Fibroblast of gingiva (primary cell): ENCODE measurements at regions not wholly inside any gene's neighbourhood (a gene's known extent, or its start where the extent isn't known, plus 50 kb on each side); places are given as distances from the start of the nearest gene placed in this dataset.

ENCODE experiments used
- DNase-seq: peaks from one replicate; pipeline ENCODE4 v3.0.0-alpha.2; 2011; ENCODE audit warnings: low read depth

DNA sequence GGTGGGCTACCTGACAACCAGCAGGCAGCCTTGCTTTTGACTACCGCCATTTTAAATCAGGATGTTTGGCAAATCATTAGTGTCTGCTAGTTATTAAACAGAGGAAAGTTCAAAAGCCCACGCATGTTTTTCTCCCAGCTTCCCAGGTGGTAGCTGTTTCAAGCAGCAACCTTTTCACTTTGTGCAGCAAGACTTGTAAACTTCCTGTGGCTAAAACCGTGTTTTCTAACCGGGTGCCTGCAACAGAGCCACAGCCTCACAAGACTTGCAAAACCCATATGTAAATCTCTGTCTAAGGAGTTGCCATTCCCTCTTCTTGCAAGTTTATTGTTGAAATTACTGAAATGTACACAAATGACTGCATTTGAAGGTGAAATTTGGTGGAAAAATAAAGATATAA lies 633.1 kb downstream of the BCL11A start:
- DNase-seq: no peak

DNA sequence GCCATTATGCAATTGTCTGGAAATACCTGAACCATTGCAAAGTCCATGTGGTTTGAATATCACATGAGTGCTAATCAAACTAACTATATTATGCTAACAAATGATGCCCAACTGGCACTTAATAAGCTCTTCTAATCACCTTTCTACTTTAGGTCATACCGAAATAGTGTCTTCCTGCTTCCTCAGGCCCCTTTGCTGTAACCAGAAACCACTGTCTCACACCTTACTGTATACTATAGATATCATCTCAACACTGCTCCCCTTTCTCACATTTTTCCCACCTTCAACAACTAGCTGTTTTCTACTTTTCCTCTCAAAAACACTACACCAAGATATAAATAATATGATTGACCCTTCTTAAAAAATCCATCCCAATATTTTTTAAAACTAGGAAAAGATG lies 633.9 kb downstream of the BCL11A start:
- no peak for DNase-seq

DNA sequence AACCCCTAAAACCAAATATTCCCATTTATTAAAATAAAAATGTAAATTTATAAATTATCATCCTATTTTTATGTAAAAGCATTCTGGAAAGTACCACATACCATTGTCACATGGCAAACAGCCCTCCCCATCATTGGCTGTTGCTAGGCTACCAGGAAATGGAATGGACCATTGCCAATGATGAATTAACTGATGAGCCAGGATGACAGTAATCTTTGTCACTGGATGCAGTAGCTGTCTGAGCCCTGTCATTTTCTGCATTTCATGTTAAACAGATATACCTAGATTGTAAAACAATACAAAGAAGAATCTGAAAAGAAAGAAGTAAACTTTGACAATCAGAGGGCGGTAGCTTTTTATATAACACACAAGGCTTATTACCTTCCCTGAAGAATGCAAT lies 641.4 kb downstream of the BCL11A start:
- DNase-seq: no peak

DNA sequence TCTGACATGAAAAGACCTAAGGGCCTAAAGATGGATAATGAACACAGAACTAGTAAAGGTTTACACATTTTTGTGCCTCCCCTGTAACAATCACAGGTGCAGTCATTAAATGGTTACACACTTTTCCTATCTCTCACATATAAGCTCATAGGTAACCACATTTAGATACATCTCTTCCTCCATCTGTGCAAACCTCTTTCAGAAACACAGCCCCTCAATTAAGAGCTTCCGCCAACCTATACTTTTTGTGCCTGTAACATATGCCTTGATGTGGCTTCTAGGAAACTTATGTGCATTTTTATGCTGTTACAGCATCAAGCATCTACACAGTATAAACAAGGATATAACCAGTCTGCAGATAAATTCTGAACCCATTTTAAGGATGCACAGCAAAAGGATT lies 643.3 kb downstream of the BCL11A start:
- no peak for DNase-seq

DNA sequence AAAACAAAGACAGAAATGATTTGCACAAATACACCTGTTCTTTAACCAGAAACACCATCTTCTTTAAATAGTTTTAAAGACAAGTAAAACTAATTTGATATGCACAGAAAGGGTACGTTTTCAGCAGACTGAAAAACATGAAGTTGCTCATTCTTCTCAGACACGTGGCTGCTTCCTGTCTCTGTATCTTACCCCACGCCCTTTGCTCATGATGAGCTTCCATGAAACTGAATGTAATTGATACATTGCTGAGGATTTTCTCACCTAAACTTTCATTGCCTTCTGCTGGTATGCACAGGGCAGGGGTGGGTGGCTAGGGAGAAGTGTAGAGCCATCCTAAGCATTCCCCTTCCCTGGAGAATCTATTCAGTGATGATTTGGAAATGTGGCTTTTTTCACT lies 644.3 kb downstream of the BCL11A start:
- DNase-seq: no peak

DNA sequence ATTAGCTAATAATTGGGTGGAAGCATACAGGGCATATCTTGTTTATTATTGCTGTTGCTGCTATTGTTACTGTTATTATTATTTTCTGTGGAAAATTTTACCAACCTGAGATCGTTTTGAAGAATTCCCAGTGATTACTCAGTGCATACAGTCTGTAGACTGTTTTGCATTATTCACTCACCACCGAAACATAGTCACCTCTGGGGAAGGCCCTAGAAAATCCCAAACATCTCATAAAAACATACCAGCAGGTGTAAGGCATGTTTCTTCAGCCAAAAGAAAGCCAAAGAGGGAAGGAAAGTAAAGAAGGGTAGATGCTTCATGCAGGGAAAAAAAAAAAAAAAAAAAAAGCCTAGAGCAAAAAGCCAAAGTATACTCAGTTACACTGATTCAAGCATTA lies 647.7 kb downstream of the BCL11A start:
- DNase-seq: no peak

DNA sequence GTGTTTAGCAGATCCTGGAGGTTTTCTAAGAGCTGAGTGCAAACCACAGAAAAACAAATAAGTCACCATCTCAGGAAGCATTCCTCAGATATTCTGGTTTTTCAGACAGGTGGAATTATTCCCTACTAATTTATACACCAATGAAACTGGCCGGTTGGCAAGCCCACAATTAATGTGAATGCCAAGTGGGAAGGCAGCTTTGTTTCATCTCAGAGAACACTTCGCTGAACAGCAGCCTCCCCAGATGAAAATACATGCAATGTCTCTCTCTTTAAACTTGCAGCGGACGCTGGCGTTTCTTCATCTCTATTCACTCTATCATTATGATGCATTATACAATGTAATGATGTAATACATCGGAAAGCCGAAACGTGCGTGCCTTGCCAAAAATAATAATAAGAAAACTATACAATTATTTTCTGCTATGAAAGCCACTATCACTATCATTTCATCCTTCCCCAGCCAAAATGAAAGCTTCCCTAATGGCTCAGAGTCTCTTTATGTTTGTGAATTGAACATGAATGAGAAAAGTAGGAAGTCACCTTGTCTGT lies 649.4 kb downstream of the BCL11A start:
- DNase-seq: no peak

DNA sequence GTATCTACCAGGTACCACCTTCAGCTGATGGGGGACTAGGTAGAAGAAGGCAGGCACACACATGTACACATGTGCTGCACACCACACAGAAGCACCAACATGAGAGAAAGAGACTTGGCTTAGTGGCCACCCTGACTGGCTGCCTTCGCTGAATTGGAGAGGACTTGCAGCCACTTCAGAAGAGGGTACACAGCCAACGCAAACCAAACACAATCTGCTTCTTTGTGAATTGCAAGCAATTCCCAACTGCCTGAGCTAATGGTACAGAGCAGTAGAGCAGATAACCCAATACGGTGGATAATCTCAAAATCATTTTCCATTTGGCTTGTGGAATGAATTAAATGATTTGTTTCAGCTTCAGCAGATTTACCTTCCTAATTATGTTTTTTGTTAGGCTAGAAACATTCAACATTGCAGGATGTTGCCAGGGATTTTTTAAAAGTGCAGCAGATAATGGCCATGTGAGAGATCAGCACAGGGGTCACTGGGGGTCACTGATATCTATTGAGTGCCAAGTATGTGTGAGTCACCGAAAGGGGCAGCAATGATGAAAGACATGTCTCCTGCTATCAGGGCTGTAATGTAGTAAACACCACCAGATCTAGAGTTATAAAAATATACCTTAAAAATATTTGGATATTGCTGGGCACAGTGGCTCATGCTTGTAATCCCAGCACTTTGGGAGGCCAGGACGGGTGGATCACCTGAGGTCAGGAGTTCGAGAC lies 652.6 kb downstream of the BCL11A start:
- DNase-seq: no peak

DNA sequence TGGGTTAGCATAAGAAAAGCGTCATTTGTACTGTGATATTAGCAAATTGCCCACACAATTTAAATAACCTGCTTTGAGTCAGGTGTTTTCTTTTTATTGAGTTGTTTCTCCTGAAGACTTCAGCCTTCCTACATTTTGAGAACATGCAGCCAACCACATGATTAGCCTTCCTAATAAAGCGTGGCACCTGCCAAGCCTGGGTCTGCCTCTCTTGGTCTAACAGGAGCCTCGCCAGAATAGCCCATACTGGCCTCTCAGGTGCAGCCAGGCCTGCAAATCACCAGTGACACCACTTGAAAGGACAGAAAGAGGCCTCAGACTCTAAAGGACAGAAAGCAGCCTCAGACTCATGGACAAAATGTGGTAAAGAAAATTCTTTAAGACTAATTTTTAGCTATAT lies 653.8 kb downstream of the BCL11A start:
- no peak for DNase-seq

DNA sequence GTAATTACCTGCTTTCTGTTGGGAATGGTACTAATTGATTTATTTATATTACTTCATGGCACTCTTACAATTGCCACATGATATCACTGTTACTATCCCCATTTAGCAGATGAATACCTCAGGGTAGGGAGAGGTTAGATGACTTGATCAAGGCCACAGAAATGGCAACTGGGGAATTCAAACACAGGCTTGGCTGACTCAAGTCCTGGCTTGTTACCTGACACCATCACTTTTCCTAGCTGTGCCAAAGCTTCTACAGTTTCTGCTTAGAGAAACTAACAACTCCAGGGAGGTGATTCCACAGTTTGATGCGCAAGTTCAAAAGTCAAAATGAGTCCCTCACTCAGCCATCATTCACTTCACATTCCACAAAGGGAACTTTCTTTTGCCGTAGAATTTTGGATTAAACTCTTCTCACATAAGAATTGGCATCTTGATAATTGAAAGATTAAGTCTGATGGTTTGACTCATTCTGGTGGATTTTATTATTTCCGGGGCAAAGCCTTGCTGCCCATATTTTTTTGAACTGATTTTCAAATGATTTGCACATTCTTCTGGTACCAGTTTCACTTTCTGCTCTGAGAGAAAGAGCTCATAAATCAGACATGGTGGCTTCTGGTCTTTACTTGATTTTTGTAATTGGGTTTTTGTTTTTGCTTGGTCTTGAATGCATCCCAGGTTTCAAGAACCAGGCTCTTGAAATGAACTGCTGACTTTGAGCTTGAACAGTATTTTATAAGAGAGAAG lies 656.8 kb downstream of the BCL11A start:
- no peak for DNase-seq

DNA sequence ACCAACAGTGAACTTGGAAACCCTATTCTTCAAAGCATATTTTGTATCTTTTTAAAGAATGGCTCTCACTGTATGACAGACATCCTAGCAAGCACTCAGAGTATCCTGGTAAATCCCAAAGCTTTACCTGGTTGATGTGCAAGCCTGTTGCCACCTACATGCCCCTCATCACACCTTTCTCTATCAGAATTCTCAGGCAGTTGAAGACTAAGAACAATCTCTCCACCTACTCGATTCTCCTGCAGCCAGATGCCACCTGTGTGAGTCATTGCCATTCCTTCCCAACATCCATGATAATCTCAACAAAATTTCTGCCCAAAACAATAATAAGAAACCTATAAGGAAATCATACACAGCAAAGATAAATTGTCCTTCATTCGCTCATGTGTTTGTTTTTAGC lies 659.8 kb downstream of the BCL11A start:
- no peak for DNase-seq

DNA sequence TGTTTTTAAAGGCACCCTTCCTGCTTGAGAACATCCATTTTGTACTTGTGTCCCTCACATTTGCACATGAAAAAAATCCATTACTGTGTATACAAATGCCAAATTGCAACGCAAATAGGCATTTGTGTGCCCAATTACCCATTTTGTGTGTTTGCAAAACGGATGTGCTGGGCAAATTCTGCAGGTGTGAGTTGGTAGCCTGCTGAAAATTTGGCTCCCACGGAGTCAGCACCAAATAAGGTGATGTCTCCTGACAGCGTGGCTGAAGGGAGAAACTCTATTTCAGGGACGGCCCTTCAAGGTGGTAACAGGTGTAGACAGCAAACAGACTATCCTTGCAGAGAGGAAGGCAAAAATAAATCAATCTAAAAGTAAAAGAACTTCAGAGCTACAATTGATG lies 661.1 kb downstream of the BCL11A start:
- no peak for DNase-seq

DNA sequence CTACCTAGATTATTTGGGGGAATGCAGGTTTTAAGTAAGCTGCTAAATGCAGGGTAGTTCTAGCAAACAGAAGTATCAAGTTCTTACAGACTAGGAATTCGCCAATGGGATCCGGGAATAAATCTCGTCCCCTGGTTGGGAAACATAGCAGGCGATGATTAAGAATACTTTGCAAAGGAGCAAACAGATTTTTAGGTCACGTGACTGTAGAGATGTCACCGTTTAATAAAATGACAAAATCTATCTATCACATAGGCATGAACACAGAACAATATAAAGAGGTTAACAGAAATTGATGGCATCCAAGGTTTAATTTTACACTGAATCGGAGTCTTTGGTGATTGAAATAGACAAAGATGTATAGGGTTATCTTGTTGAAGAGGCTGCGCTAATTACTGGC lies 664.1 kb downstream of the BCL11A start:
- no peak for DNase-seq

DNA sequence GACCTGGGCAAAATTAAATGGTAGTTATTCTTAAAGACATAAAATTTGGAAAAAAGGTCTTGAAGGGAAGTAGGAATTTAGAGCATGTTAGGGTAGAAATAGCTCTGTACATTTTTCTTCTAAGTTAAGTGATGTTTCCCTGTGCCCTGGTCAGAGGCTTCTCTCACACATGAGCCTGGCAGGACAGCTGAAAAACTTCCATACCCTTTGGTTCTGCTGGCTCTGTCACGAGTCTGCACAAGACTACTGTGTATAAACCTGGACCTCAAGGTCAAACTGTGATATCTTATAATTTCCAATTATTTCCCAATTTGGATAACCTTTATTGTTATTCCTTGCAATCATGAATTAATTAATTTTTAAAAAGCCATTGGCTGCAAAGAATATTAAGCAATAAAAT lies 664.7 kb downstream of the BCL11A start:
- DNase-seq: no peak

DNA sequence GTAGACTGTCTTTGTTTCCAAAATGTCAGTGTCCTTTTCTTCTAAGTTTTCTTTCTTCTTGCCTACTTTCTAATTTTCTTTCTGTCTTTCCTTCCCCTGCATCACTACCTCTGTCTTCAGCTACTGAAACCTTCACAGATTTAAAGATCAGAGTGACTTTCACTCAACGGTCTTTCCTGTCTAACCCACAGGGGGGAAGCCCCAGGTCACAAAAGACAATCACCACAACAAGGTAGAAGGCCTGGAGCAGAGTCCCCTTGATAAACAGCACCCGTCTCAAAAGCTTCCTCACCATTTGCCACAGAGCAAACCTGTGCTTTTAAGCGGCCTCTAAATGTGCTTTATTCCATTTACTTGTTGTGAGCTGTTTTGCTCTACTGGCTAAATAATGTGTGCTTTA lies 665.4 kb downstream of the BCL11A start:
- DNase-seq: no peak

DNA sequence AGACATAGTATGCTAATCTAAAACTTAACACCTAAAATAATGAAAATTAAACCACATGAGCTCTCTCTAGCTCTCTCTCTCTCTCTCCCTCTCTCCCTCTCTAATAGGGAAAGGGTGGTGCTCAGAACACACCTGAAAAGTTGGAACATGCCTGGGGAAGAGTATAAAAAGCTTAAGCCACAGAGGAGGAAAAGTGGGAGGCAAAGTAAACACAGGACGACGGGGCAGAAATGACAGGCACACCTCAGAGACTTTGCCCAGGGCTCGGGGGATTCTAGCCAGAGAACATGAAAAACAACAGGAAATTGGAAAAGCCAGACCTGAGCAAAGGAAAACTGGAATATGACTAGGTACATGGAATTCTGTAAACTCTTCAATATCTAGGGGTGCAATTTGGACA lies 666.1 kb downstream of the BCL11A start:
- no peak for DNase-seq

DNA sequence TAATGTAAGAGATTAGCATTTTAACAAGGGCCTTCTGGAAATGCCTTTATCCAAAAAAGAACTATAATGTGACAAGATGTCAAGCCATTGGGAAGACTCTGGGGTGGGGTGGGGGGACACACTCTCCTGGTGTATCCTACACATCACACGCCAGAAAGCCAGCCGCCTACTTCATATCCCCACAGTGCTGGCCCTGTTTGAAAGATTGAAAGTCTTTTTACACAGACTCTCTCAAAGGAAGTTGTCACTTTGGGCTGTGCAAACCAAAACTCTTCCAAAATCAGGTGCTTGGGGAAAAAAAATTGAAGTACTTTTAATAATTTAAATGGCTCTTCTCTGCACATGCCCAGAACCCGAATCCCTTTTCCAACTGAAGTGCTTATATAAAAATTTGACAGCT lies 666.7 kb downstream of the BCL11A start:
- no peak for DNase-seq

DNA sequence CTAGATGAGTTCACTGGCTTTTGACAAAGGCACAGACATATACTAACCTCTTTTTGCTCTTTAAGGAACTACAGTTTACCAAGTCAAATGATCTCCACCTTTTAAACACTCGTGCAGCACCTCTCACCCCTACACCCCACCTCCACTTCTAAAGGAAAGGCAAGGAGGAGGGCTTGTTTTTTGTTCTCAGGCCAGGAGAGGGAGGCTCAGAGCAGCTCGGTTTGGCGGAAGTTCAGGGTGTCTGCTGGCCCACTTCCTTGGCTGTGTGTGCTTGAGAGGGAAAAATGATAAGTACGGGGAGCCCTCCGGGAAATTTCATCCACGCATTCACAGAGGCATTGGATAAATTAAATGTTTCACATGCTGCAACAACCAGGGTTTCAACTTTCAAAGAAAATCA lies 667.9 kb downstream of the BCL11A start:
- no peak for DNase-seq

DNA sequence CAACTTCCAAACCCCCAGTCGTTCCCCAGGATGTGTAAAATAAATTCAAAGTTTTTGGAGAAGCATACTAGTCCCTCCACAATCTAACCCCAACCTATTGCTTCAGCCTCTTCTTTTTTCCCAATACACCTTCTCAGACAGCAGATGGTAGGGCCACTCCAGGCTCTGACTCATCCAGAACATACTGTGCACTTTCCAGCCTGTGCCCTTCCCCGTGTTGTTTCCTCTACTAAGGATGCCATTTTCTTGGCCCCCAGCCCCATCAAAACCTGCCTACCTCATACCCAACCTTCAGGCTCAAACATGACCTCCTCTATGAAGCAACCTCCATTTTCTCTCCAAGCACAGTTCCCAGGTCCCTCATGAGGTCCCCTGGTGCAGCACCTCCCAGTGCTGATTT lies 669.3 kb downstream of the BCL11A start:
- no peak for DNase-seq

DNA sequence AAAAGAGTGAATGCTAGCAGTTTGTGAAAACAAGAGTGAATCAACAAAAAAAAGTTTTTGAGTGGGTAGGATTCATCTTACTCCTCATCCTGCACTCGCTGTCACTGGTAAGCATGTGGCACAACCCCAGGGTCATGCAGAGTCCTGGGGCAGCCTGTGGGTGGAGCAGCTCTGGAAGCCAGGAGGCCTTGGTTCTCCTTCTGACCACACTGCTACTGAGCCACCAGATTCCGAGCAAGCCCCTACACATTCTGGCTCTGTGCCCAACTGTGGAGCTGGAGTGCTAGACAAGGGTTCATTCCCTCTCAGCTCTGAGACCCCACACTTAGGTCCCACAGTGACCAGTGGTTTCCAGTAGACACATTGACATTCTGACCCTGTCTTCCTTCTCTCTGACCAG lies 670.6 kb downstream of the BCL11A start:
- no peak for DNase-seq

DNA sequence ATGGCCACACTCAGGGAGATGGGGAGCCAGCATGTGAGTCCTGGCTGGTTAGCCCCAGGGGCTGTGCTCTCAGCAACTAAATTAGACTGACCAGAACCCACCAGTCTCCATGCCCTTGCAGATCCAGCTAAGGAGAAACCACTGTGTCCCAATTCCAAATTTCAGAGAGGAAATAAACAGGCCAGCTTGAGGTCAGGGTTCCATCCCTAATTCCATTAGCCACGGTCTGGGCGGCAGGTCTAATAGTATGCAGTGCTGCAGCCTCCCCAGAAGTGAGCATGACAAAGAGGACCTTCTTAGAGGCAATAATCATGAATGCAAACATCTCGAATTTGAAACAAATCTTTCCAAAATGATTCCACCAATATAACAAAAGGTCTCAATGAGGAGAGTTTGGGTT lies 671.2 kb downstream of the BCL11A start:
- DNase-seq: no peak

DNA sequence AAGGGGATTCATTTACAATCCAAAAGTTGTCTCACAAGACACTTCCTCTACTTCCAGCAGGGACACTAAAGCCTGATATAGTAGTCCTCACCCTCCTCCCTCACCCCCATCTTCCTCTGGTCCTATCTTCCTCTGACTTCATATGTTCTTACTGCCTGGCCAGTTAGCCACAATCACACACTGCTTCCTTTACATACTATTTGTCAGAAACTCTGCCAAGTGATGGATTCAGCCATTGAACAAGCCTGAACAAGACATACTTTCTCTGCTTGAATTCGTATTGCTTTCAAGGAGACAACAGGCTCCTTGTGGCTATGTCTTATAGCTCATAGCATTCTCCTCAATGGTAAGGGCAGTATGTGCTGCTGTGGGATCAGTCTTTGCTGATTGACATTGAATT lies 672.2 kb downstream of the BCL11A start:
- no peak for DNase-seq

DNA sequence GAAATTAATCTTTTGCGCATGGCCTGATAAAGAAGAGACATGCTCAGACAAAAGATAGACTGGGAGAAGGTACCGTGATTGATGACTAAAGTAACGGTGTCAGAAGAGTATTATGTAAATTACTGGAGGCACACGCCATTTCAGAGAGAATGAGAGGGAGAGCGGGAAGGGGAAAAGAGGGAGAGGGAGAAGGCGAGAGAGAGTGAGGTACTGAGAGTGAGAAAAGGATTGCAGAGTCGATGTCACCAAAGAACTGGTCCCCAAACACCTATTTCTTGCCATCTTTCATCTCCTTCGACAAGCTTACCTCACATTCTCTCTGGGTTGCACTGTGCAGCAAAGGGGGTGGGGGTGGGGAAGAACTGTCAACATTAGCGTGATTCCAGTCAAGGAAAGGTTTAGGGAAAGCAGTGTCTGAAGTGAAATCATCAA lies 673.7 kb downstream of the BCL11A start:
- DNase-seq: no peak

DNA sequence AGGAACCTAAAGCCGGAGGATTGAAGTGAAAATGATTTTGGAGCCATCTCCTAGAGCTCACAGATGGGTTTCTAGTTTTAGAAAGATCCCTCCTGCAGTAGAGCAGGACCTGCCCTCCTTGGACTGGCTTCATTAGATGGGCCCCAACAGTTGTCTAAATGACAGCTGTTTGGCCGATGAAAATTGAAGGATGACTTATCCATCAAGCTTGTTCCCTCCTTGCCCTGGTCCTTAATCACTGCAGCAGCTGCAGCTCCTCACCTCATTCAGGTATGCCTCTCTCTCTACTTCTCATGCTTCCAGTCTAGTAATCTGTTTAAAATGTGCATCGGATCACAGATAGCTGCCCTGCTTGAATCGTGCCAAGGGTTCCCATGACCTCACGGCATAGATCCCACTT lies 677.6 kb downstream of the BCL11A start:
- DNase-seq: no peak
